ENCODE measurements at regions not wholly inside any gene's neighbourhood (a gene's known extent, or its start where the extent isn't known, plus 50 kb on each side); places are given as distances from the start of the nearest gene placed in this dataset.

DNA sequence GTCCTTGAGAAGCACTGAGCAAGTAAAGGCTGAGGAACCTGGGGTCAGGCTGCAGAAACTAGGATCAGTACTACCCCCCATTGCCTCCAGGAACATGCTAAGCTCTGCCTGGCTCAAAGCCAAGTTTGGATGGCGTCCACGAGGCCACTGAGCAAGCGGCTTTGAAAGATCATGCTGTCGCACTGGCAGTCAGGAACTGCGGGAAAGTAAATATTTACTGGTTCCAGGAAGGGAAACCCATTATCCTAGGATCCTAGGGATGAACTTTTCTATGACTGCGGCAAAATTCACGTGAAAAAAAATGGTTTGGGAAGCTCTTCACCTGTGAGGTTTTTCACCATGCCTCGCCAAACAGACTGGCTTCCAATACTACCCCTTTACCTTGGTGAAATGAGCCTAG, 75.3 kb upstream of the PJA2 start (continued):
- TF ChIP-seq, protein P1, sequence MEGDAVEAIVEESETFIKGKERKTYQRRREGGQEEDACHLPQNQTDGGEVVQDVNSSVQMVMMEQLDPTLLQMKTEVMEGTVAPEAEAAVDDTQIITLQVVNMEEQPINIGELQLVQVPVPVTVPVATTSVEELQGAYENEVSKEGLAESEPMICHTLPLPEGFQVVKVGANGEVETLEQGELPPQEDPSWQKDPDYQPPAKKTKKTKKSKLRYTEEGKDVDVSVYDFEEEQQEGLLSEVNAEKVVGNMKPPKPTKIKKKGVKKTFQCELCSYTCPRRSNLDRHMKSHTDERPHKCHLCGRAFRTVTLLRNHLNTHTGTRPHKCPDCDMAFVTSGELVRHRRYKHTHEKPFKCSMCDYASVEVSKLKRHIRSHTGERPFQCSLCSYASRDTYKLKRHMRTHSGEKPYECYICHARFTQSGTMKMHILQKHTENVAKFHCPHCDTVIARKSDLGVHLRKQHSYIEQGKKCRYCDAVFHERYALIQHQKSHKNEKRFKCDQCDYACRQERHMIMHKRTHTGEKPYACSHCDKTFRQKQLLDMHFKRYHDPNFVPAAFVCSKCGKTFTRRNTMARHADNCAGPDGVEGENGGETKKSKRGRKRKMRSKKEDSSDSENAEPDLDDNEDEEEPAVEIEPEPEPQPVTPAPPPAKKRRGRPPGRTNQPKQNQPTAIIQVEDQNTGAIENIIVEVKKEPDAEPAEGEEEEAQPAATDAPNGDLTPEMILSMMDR (IDR thresholded peaks at IDR 0.05; ENCODE audit: low read depth, low read length, missing input control) = peak; percentile 16
- TF ChIP-seq SP1 (IDR thresholded peaks at IDR 0.05) = peak; percentile 72
- peak in 1 of 2 donors; percentile 77 for TF ChIP-seq EGR1 (IDR thresholded peaks at IDR 0.05; ENCODE audit: low read depth in 2 of 2)

DNA sequence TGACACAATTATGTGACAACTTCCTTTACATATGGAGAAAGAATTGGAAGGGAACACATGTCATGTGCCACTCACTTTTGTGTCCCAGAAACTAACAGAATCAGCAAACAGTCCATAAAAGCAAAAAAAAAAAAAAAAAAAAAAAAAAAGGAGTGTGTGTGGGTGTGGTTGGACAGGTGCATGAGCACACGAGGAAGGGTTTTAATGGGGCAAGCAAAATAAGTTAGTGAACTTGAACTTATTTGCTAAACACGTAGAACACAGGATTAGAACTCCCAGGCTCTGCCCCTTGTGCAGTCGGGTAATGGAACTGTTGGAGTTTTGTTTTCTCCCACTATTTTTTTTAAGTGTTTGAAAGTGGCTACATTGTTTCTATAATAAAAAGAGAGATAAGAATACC, 74.8 kb upstream of the PJA2 start:
- H3K36me3 ChIP-seq (ENCODE audit: control insufficient read depth in 4 of 4, insufficient read depth in 3 of 4, low read depth in 1 of 4, low read length in 3 of 4) = no peaks in the 10 kb centered on the region
- DNase-seq (ENCODE audit: low spot score) = no peak
- no peaks in the 10 kb centered on the region for H3K9me3 ChIP-seq (ENCODE audit: control insufficient read depth in 4 of 4, low read length in 3 of 4)
- H3K27me3 ChIP-seq (ENCODE audit: control insufficient read depth in 4 of 4, insufficient read depth in 4 of 4, low read length in 3 of 4) = no peaks in the 10 kb centered on the region
- TF ChIP-seq RAD21 (IDR thresholded peaks at IDR 0.05) (no peak), NR2F2 (IDR thresholded peaks at IDR 0.05) (no peak), SP1 (IDR thresholded peaks at IDR 0.05) (no peak), EGR1 (IDR thresholded peaks at IDR 0.05; ENCODE audit: low read depth in 2 of 2) (no peak), RXRA (IDR thresholded peaks at IDR 0.05) (no peak), YY1 (IDR thresholded peaks at IDR 0.05) (no peak)
- TF ChIP-seq, protein P1 (IDR thresholded peaks at IDR 0.05; ENCODE audit: low read depth, low read length, missing input control) = no peak
- TF ChIP-seq, protein P2, sequence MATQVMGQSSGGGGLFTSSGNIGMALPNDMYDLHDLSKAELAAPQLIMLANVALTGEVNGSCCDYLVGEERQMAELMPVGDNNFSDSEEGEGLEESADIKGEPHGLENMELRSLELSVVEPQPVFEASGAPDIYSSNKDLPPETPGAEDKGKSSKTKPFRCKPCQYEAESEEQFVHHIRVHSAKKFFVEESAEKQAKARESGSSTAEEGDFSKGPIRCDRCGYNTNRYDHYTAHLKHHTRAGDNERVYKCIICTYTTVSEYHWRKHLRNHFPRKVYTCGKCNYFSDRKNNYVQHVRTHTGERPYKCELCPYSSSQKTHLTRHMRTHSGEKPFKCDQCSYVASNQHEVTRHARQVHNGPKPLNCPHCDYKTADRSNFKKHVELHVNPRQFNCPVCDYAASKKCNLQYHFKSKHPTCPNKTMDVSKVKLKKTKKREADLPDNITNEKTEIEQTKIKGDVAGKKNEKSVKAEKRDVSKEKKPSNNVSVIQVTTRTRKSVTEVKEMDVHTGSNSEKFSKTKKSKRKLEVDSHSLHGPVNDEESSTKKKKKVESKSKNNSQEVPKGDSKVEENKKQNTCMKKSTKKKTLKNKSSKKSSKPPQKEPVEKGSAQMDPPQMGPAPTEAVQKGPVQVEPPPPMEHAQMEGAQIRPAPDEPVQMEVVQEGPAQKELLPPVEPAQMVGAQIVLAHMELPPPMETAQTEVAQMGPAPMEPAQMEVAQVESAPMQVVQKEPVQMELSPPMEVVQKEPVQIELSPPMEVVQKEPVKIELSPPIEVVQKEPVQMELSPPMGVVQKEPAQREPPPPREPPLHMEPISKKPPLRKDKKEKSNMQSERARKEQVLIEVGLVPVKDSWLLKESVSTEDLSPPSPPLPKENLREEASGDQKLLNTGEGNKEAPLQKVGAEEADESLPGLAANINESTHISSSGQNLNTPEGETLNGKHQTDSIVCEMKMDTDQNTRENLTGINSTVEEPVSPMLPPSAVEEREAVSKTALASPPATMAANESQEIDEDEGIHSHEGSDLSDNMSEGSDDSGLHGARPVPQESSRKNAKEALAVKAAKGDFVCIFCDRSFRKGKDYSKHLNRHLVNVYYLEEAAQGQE (IDR thresholded peaks at IDR 0.05) = no peak
- TF ChIP-seq, protein P3, sequence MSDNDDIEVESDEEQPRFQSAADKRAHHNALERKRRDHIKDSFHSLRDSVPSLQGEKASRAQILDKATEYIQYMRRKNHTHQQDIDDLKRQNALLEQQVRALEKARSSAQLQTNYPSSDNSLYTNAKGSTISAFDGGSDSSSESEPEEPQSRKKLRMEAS (IDR thresholded peaks at IDR 0.05) = no peak
- TF ChIP-seq, protein P4, sequence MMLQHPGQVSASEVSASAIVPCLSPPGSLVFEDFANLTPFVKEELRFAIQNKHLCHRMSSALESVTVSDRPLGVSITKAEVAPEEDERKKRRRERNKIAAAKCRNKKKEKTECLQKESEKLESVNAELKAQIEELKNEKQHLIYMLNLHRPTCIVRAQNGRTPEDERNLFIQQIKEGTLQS (IDR thresholded peaks at IDR 0.05) = no peak
- H3K27ac ChIP-seq (ENCODE audit: low read depth in 1 of 2, low read length in 2 of 2) = peak overlapping the region; percentile 76 to 85
- WGBS = 14% methylated on average over 3 of the region's 3 CpGs
- peaks cover 0 to 16% (median 14%) of the 10 kb centered on the region in 4 donors for H3K4me1 ChIP-seq (ENCODE audit: control insufficient read depth in 4 of 4, insufficient read depth in 4 of 4, low read length in 3 of 4)
- H3K4me3 ChIP-seq (ENCODE audit: low read depth in 1 of 3, low read length in 3 of 3) = peak overlapping the region in 2 of 3 donors; percentile 31 to 35
- H3K9ac ChIP-seq (ENCODE audit: low read depth in 1 of 2, low read length in 2 of 2) = peak overlapping the region in 1 of 2 donors; percentile 68

DNA sequence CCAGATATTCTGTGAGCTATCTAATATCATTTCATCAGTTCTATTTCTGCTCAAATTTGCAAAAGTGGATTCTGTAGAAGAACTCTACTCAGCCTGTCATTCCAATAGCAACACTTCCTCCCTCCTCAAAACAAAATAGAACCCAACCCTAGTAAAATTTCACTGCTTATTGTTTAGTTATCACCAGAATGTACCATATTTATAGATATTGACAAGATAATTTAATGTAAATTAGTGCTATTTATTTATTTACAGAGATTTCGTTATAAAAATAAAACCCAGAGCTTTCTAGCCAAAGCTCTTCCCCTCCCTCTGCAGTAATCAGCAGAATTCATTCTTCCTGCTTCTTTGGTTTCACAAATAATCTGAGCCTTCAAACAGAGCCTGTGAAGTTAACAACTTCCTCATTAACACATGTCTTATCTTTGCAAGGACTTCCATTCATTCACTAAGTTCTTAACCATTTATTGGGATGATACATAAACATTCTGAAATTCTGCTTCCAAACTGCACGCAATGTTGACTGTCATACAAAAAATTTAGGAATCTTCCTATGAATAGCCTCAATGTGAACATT, 73.7 kb upstream of the PJA2 start:
- Histone ChIP-seq H3K27ac (ENCODE audit: low read depth in 1 of 2, low read length in 2 of 2) (no peak overlapping the region), H3K9me3 (ENCODE audit: control insufficient read depth in 4 of 4, low read length in 3 of 4) (no peaks in the 10 kb centered on the region), H3K9ac (ENCODE audit: low read depth in 1 of 2, low read length in 2 of 2) (no peak overlapping the region), H3K36me3 (ENCODE audit: control insufficient read depth in 4 of 4, insufficient read depth in 3 of 4, low read depth in 1 of 4, low read length in 3 of 4) (no peaks in the 10 kb centered on the region), H3K4me1 (ENCODE audit: control insufficient read depth in 4 of 4, insufficient read depth in 4 of 4, low read length in 3 of 4) (peaks cover 0 to 16% (median 14%) of the 10 kb centered on the region in 4 donors), H3K27me3 (ENCODE audit: control insufficient read depth in 4 of 4, insufficient read depth in 4 of 4, low read length in 3 of 4) (no peaks in the 10 kb centered on the region), H3K4me3 (ENCODE audit: low read depth in 1 of 3, low read length in 3 of 3) (no peak overlapping the region)
- TF ChIP-seq SP1 (IDR thresholded peaks at IDR 0.05) (no peak), JUND (IDR thresholded peaks at IDR 0.05) (no peak), FOXA1 (IDR thresholded peaks at IDR 0.05) (no peak), HNF4A (conservative IDR thresholded peaks at IDR 0.05) (no peak), FOXA2 (IDR thresholded peaks at IDR 0.05) (no peak), NR2F2 (IDR thresholded peaks at IDR 0.05) (no peak), EGR1 (IDR thresholded peaks at IDR 0.05; ENCODE audit: low read depth in 2 of 2) (no peak), YY1 (IDR thresholded peaks at IDR 0.05) (no peak)
- TF ChIP-seq, protein P2 (IDR thresholded peaks at IDR 0.05) = no peak
- TF ChIP-seq, protein P4 (IDR thresholded peaks at IDR 0.05) = no peak
- no peak for DNase-seq (ENCODE audit: low spot score)
- WGBS = 62% methylated on average over 2 of the region's 2 CpGs
